ENCODE measurements at regions not wholly inside any gene's neighbourhood (a gene's known extent, or its start where the extent isn't known, plus 50 kb on each side); places are given as distances from the start of the nearest gene placed in this dataset.
A peak's percentile ranks its signal among the peaks of the same experiment; 100 is the strongest.

GRCh38 chr4:123455360-123455759, 58.8 kb downstream of the SPRY1 start:
- DNase-seq, result no peak

DNA sequence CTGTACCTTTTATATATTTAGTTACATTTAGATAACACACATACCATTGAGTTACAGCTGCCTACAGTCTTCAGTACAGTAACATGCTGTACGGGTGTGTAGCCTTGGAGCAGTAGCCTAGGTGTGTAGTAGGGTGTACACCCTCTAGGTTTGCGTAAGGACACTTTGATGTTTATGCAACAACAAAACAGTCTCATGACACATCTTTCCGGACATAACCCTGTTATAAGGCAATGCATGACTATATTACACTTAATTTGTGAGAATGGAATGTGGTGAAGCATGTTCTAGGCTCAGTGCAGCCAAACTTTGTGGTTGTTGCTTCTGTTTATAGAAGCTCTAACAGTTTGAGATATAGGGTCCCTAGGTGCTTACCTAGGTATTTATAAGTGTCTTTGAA, 65.4 kb downstream of the SPRY1 start:
- no peak for DNase-seq

DNA sequence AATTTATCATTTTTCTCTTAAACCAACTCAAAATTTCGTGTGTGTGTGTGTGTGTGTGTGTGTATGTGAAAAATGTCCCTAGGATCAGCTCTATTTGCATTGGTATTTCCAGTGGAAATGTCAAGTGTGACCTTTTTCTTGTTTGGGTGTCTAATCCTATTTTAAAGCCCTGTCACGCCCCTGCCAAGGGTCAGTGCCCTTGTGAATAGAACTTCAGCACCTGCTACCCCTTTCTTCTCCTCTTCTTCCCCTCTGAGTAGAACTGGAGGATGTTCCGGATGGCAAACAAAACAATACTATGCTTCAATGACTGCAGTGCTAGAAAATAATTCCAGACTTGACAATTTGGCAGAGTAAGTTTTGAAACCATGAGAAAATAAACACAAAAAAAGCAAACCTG, 67.3 kb downstream of the SPRY1 start:
- DNase-seq, result no peak

GRCh38 chr4:123465416-123465815, 68.8 kb downstream of the SPRY1 start:
- no peak for DNase-seq

DNA sequence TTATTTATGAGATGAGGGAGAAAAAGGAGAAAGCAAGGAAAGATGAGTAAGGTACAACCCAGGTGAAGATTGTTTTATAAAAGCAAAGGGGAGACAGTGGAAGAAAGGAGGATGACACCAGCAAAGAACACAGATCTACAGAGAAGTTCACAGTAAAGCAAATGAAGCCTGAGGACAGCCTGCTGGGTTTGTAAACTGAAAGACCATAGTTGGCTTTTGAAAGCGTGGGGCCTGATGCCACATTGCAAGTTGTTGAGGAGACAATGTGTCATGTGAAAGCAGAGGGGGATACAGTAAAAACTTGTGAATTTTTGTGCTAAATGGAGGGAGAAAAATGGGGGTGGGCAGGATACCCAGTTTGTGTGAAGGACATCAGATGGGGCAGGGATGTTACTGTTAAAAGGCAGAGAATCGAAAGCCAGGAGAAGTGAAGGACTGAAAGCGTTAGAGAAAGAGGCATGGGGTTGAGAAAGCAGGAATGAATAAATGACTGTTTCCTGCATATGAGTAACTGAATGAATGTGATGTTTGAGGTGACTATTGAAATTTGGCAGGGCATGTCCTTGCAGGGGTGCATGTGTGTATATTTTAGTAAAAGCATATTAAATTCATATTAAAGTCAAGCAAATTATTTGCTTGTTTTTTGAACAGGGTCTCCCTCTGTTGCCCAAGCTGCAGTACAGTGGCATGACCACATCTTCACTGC, 69.6 kb downstream of the SPRY1 start:
- no peak for DNase-seq

- no peak for DNase-seq
These were observed 72.0 kb downstream of the SPRY1 start for GRCh38 chr4:123468479-123469031.

DNA sequence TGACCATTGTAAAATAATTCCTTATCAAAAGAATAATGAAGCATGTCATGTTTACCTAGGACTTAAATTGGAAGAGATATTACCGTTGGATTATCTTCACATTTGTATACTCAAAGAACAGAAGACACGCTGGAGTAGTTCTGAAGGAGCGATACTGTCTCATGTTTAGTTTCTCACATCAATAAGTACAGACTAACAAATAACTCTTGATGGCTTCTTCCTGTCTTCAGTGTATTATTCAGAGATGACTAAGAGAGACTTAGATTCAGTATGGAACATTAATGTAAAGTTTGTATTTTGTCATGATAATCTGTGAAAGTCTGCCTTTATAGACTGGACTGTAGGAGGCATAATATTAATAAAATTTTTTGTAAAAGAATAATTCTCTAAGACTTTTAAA, 72.7 kb downstream of the SPRY1 start:
- DNase-seq, result no peak

DNA sequence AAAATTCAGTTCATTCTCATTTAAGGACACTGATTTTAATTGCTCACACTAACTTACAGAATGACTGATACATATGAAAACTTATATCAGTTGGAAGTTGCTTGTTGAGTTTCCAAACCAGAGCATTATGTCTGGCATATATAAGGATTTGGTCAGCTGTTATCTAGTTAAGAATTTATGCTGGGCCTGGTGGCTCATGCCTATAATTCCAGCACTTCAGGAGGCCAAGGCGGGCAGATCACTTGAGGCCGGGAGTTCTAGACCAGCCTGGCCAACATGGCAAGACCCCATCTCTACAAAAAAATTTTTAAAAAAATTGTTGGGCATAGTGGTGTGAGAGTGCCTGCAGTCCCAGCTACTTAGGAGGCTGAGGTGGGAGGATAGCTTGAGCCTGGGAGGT, 73.1 kb downstream of the SPRY1 start:
- no peak for DNase-seq

GRCh38 chr4:123470640-123471039, 74.0 kb downstream of the SPRY1 start:
- DNase-seq, result no peak

- DNase-seq, result no peak
These were observed 75.2 kb downstream of the SPRY1 start for GRCh38 chr4:123471655-123472369.

GRCh38 chr4:123474817-123475216, 78.2 kb downstream of the SPRY1 start:
- no peak for DNase-seq

DNA sequence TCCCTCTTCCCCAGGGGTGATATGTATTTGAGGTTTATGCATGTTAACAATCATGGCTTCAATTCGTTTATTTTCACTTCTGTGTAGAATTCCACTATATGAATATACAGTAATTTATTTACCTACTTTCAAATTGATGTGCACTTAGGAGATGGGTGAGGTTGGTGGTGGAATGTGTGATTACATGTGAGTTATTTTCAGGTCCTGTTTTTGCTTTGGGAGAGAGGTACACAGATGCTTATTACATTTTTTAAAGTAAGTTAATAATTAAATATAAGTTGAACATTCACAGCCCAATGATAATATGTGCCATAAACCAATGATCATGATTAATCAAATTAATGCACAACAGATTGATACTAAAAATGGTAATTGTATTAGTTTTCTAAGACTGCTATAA, 79.5 kb downstream of the SPRY1 start:
- DNase-seq, result no peak

- no peak for DNase-seq
These were observed 81.2 kb downstream of the SPRY1 start for GRCh38 chr4:123477711-123478209.

- DNase-seq, result no peak
These were observed 82.3 kb downstream of the SPRY1 start for GRCh38 chr4:123478859-123479345.

DNA sequence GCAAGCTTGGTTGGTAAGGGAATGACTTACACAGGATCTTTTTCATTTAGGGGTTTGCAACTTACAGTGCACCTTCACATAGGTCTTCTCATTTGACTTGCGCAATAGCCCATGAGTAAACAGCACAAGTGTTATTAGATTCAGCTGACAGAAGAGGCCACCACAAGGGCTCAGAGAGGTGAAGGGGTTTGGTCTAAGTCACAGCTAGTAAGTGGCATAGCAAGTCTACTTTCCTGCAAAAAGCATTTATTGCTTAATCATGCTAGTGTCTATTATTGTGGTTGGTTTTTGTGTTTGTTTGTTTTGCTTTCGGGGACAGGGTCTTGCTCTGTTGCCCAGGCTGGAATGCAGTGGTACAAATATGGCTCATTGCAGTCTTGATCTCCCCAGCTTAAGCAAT, 83.3 kb downstream of the SPRY1 start:
- no peak for DNase-seq

- no peak for DNase-seq
These were observed 84.3 kb downstream of the SPRY1 start for GRCh38 chr4:123480706-123481418.

DNA sequence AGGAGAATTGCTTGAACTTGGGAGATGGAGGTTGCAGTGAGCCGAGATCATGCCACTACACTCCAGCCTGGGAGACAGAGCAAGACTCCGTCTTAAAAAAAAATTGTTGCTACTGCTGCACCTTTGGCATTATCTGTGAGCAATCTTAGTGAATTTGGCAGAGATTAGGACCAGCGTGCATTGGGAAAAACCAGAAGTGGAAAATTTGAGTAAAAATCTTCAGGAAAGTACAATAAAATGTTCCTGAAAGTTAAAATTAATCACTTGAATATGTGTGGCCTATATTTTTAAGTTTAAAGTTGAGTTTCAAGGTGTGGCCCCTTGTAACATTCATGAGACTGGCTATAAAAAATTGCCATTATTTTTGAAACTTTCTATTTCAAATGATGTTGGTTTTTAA, 85.1 kb downstream of the SPRY1 start:
- no peak for DNase-seq

- peak; percentile 59 for DNase-seq
These were observed 87.8 kb downstream of the SPRY1 start for GRCh38 chr4:123484291-123484926.

DNA sequence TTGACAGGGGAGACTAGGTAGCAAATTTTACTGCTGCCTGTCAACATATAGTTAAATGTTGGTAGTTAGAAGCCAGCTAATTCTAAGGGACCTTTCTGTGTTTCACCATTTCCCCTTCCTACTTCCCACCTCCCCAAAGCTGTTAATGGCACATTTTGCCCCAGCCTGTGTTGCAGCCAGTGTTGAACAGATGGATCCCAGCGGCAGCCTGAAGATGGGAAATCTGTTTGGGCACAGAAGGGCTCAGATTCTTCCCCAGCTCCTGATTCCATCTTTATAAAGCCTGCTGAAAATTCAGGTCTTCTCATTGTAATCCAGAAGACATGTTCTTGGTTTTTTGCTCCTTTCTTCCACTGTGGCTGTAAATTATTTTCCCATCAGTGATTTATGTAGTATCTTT, 89.0 kb downstream of the SPRY1 start:
- peak; percentile 23 for DNase-seq

DNA sequence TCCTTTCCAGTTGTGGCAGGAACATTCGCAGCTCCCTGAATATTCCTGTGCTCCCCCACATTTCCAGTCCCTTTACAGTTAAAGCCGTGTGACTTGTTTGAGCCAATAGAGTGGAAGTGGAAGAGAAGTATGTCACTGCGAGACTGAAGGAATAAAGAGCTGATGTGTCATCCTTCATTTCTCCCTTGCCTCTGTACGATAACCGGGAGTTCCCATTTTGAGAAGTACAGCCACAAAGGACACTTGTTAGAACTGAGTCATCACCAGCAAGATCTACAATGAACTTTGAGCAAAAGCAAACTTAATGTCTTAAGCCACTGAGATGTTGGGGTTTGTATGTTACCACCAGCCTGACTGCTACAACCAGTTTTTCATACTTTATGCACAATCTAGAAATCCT, 92.3 kb downstream of the SPRY1 start:
- DNase-seq, result no peak

- no peak for DNase-seq
These were observed 98.9 kb downstream of the SPRY1 start for GRCh38 chr4:123495530-123495929.

- no peak for DNase-seq
These were observed 99.8 kb downstream of the SPRY1 start for GRCh38 chr4:123496421-123496820.

DNA sequence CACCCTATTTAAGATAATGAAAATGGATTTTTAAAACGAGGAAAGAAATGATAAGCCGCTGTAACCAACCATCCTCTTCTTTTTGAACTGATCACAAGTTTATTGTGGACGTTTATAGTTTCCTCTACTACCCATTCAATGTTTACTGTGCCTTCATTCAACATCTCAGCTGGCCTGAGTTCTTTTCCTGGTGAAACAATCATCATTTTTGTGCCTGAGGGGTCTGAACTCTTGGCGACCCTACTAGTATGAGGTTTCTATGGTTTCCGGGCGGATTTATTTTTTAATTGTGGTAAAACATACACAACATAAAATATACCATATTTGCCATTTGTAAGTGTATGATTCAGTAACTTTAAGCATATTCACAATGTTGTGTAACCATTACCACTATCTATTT, 100.7 kb downstream of the SPRY1 start:
- no peak for DNase-seq
